ENCODE measurements at regions not wholly inside any gene's neighbourhood (a gene's known extent, or its start where the extent isn't known, plus 50 kb on each side); places are given as distances from the start of the nearest gene placed in this dataset.

DNA sequence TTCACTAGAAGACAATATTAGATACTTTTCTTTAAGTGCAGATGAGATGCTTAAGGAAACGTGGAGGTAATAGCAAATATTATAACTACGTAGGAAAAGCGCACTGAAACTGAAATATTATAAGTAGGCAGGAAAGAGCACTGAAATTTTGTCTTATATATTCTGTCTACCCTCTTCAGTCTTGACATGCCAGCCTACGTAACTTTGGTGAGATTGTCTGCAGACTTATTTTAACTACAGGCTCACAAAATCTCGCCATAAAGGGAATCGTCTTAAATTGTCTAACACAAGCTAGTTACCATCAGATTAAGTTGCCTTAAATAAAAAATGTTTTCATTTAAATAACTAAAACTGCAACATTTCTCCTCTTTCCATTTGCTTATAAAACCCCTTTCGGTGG, 280.1 kb upstream of the PTER start:
- H3K27me3 ChIP-seq (replicated peaks in 1 of 4; ENCODE audit: control insufficient read depth in 3 of 4, extremely low read depth in 1 of 4, insufficient read depth in 3 of 4, low read length in 3 of 4): no peaks in the 10 kb centered on the region; a peak in 1 of 7 replicates
- H3K56ac ChIP-seq (replicated peaks; ENCODE audit: insufficient read length, low read depth, low read length): no peak overlapping the region
- no peak overlapping the region for H2BK20ac ChIP-seq (ENCODE audit: low read length)
- no peaks in the 10 kb centered on the region for H3K36me3 ChIP-seq (ENCODE audit: control insufficient read depth in 2 of 4, insufficient read depth in 4 of 4, low read length in 3 of 4)
- no peak overlapping the region for H3K23ac ChIP-seq (ENCODE audit: insufficient read length)
- no peaks in the 10 kb centered on the region for H3K79me1 ChIP-seq (ENCODE audit: low read depth, low read length)
- no peak overlapping the region for H4K8ac ChIP-seq (ENCODE audit: extremely low read depth, insufficient read depth, low read length)
- ChIA-PET CTCF (ENCODE audit: partially characterized antibody) (interaction anchor here (0.8 to 1.8 kb wide), 8 partner anchors 14 to 286 kb away, joined by 3 to 6 read pairs (median 4); no protein-coding TSS in a partner anchor), POLR2A (ENCODE audit: partially characterized antibody) (no interaction called here)
- WGBS, 2 experiments (ENCODE audit: extremely low coverage in 1 of 2, insufficient coverage in 1 of 2, insufficient read length in 1 of 2, insufficient replicate concordance in 2 of 2, low coverage in 1 of 2, low lambda C conversion rate in 2 of 2, missing lambda C conversion rate in 1 of 2): 86% methylated on average over 7 of the region's 7 CpGs; no CpG with 5 or more reads in 1 of the 2 experiments
- H3K9ac ChIP-seq (replicated peaks in 1 of 4; ENCODE audit: extremely low read depth in 1 of 4, low read depth in 3 of 4, low read length in 3 of 4): no peak overlapping the region
- H3K4me1 ChIP-seq (replicated peaks in 1 of 4; ENCODE audit: control insufficient read depth in 3 of 4, insufficient read depth in 4 of 4, low read length in 3 of 4): peaks cover 0 to 5% (median 2%) of the 10 kb centered on the region in 4 experiments; a peak in 1 of 7 replicates
- H3K27ac ChIP-seq (ENCODE audit: low read depth, low read length): no peak overlapping the region
- H2AK5ac ChIP-seq (ENCODE audit: low read depth, low read length): no peak overlapping the region
- no peak for TF ChIP-seq HDAC6 (IDR thresholded peaks at IDR 0.05; ENCODE audit: low read depth, low read length)
- TF ChIP-seq SUZ12 (IDR thresholded peaks at IDR 0.05; ENCODE audit: low read length): no peak
- no peak for TF ChIP-seq SRF (IDR thresholded peaks at IDR 0.05; ENCODE audit: low read depth, low read length)
- TF ChIP-seq TCF12 (IDR thresholded peaks at IDR 0.05; ENCODE audit: low read depth, low read length): no peak
- no peak for TF ChIP-seq POLR2AphosphoS5 (IDR thresholded peaks at IDR 0.05; ENCODE audit: low read depth, low read length)
- TF ChIP-seq SIX5 (IDR thresholded peaks at IDR 0.05; ENCODE audit: low read depth, low read length): no peak
- TF ChIP-seq PHF8 (conservative IDR thresholded peaks at IDR 0.05; ENCODE audit: low read depth, low read length): no peak
- no peak for TF ChIP-seq HDAC2 (IDR thresholded peaks at IDR 0.05; ENCODE audit: borderline replicate concordance in 1 of 2, low read depth in 2 of 2, low read length in 2 of 2)
- no peak for TF ChIP-seq ASH2L (IDR thresholded peaks at IDR 0.05; ENCODE audit: low read length)
- no peak for TF ChIP-seq RXRA (IDR thresholded peaks at IDR 0.05; ENCODE audit: insufficient read depth, low read depth, low read length)
- TF ChIP-seq CBX5 (IDR thresholded peaks at IDR 0.05; ENCODE audit: low read depth, low read length): no peak
- no peaks in the 10 kb centered on the region for H3K79me2 ChIP-seq (ENCODE audit: control insufficient read depth in 1 of 2, insufficient read depth in 2 of 2, low read length in 2 of 2)
- no peak overlapping the region for H3K4me2 ChIP-seq (ENCODE audit: insufficient read depth in 1 of 2, low read depth in 2 of 2, low read length in 2 of 2)
- H3K23me2 ChIP-seq (ENCODE audit: low read depth, low read length): no peaks in the 10 kb centered on the region
- H2AFZ ChIP-seq (ENCODE audit: low read length): no peak overlapping the region
- H2BK12ac ChIP-seq (ENCODE audit: low read depth, low read length): no peak overlapping the region
- H3K4me3 ChIP-seq (ENCODE audit: extremely low read depth in 1 of 4, insufficient read depth in 2 of 4, low read depth in 3 of 4, low read length in 4 of 4): no peak overlapping the region
- no peak for FAIRE-seq
- H3K4ac ChIP-seq (replicated peaks; ENCODE audit: insufficient read length, low read depth, low read length): no peak overlapping the region
- no peak overlapping the region for H3K14ac ChIP-seq (ENCODE audit: insufficient read length)
- DNase-seq (ENCODE audit: low read depth in 1 of 2, low spot score in 2 of 2): no peak
- no peak overlapping the region for H2BK5ac ChIP-seq (ENCODE audit: low read depth, low read length)
- H2BK120ac ChIP-seq (replicated peaks; ENCODE audit: low read depth, low read length): no peak overlapping the region
- H4K91ac ChIP-seq (replicated peaks; ENCODE audit: insufficient read length, low read length): no peak overlapping the region
- no peak overlapping the region for H2BK15ac ChIP-seq (ENCODE audit: low read length)
- H4K20me1 ChIP-seq (replicated peaks in 1 of 2; ENCODE audit: control insufficient read depth in 1 of 2, insufficient read depth in 2 of 2, low read length in 2 of 2): no peaks in the 10 kb centered on the region
- H3K18ac ChIP-seq (ENCODE audit: extremely low read depth, low read length): no peak overlapping the region
- H3K9me3 ChIP-seq (ENCODE audit: insufficient read depth in 2 of 2, low read depth in 1 of 2, low read length in 1 of 2): no peaks in the 10 kb centered on the region
- H4K5ac ChIP-seq (ENCODE audit: insufficient read length, low read depth, low read length): no peak overlapping the region
